ENCODE measurements at regions not wholly inside any gene's neighbourhood (a gene's known extent, or its start where the extent isn't known, plus 50 kb on each side); places are given as distances from the start of the nearest gene placed in this dataset.

- no peak for TF ChIP-seq FOXM1 (IDR thresholded peaks at IDR 0.05; ENCODE audit: borderline replicate concordance)
- TF ChIP-seq ARNT (IDR thresholded peaks at IDR 0.05) = no peak
- TF ChIP-seq HDGF (IDR thresholded peaks at IDR 0.05; ENCODE audit: borderline replicate concordance) = no peak
- TF ChIP-seq CTBP1 (IDR thresholded peaks at IDR 0.05; ENCODE audit: borderline replicate concordance) = no peak
- no peak for TF ChIP-seq NFRKB (IDR thresholded peaks at IDR 0.05)
- TF ChIP-seq PKNOX1 (IDR thresholded peaks at IDR 0.05) = no peak
- TF ChIP-seq TARDBP (IDR thresholded peaks at IDR 0.05) = no peak
- no peak for TF ChIP-seq L3MBTL2 (conservative IDR thresholded peaks at IDR 0.05)
- CTCF ChIA-PET = no interaction called here
- no peak for DNase-seq (ENCODE audit: extremely low spot score)
- POLR2A ChIA-PET = no interaction called here
These were observed 200.1 kb upstream of the MEOX2 start for GRCh38 chr7:15886626-15887025.

- ChIA-PET CTCF (no interaction called here), POLR2A (no interaction called here)
- TF ChIP-seq L3MBTL2 (conservative IDR thresholded peaks at IDR 0.05) = no peak
- TF ChIP-seq CTBP1 (IDR thresholded peaks at IDR 0.05; ENCODE audit: borderline replicate concordance) = no peak
- no peak for TF ChIP-seq SUZ12 (IDR thresholded peaks at IDR 0.05)
- TF ChIP-seq PKNOX1 (IDR thresholded peaks at IDR 0.05) = no peak
- TF ChIP-seq HDGF (IDR thresholded peaks at IDR 0.05; ENCODE audit: borderline replicate concordance) = no peak
- no peak for TF ChIP-seq TARDBP (IDR thresholded peaks at IDR 0.05)
- TF ChIP-seq LEF1 (IDR thresholded peaks at IDR 0.05; ENCODE audit: borderline replicate concordance) = no peak
- TF ChIP-seq ARNT (IDR thresholded peaks at IDR 0.05) = no peak
- no peak for TF ChIP-seq FOXK2 (IDR thresholded peaks at IDR 0.05)
- no peak for TF ChIP-seq ZNF384 (IDR thresholded peaks at IDR 0.05)
- TF ChIP-seq FOXA1 (IDR thresholded peaks at IDR 0.05) = no peak
- no peak for TF ChIP-seq BHLHE40 (IDR thresholded peaks at IDR 0.05; ENCODE audit: borderline replicate concordance)
- DNase-seq (ENCODE audit: extremely low spot score) = no peak
These were observed 199.2 kb upstream of the MEOX2 start for GRCh38 chr7:15885678-15886077.

GRCh38 chr7:15874774-15875173 lies 188.3 kb upstream of the MEOX2 start:
- TF ChIP-seq SP1 (IDR thresholded peaks at IDR 0.05) = no peak
- no peak for TF ChIP-seq FOXA1 (IDR thresholded peaks at IDR 0.05)
- no peak for TF ChIP-seq TARDBP (IDR thresholded peaks at IDR 0.05)
- no peak for TF ChIP-seq NFRKB (IDR thresholded peaks at IDR 0.05)
- TF ChIP-seq BHLHE40 (IDR thresholded peaks at IDR 0.05; ENCODE audit: borderline replicate concordance) = no peak
- no peak for TF ChIP-seq SUZ12 (IDR thresholded peaks at IDR 0.05)
- TF ChIP-seq CTBP1 (IDR thresholded peaks at IDR 0.05; ENCODE audit: borderline replicate concordance) = no peak
- no peak for TF ChIP-seq L3MBTL2 (conservative IDR thresholded peaks at IDR 0.05)
- no peak for TF ChIP-seq PKNOX1 (IDR thresholded peaks at IDR 0.05)
- no peak for TF ChIP-seq ZNF384 (IDR thresholded peaks at IDR 0.05)
- CTCF ChIA-PET = no interaction called here
- DNase-seq (ENCODE audit: extremely low spot score) = no peak
- POLR2A ChIA-PET = no interaction called here

- ChIA-PET POLR2A (no interaction called here), CTCF (interaction anchor here (0.7 kb wide), 1 partner anchor 884 kb away, joined by 3 read pairs; no protein-coding TSS in a partner anchor)
- no peak for TF ChIP-seq NFRKB (IDR thresholded peaks at IDR 0.05)
- no peak for DNase-seq (ENCODE audit: extremely low spot score)
These were observed 183.9 kb upstream of the MEOX2 start for GRCh38 chr7:15870347-15870746.

GRCh38 chr7:15867441-15867840 lies 181.0 kb upstream of the MEOX2 start:
- DNase-seq (ENCODE audit: extremely low spot score) = no peak
- no peak for TF ChIP-seq FOXA1 (IDR thresholded peaks at IDR 0.05)
- ChIA-PET CTCF (no interaction called here), POLR2A (no interaction called here)

GRCh38 chr7:15866753-15867152 lies 180.3 kb upstream of the MEOX2 start:
- DNase-seq (ENCODE audit: extremely low spot score) = no peak
- POLR2A ChIA-PET = no interaction called here
- CTCF ChIA-PET = no interaction called here
- no peak for TF ChIP-seq L3MBTL2 (conservative IDR thresholded peaks at IDR 0.05)
- TF ChIP-seq ARNT (IDR thresholded peaks at IDR 0.05) = no peak

GRCh38 chr7:15864626-15864991 lies 178.1 kb upstream of the MEOX2 start:
- no peak for DNase-seq (ENCODE audit: extremely low spot score)
- POLR2A ChIA-PET = no interaction called here
- TF ChIP-seq ELF4 (IDR thresholded peaks at IDR 0.05) (no peak), FOXM1 (IDR thresholded peaks at IDR 0.05; ENCODE audit: borderline replicate concordance) (no peak), SP1 (IDR thresholded peaks at IDR 0.05) (no peak), HDGF (IDR thresholded peaks at IDR 0.05; ENCODE audit: borderline replicate concordance) (no peak), ZNF384 (IDR thresholded peaks at IDR 0.05) (no peak)
- CTCF ChIA-PET = no interaction called here

GRCh38 chr7:15863951-15864625 lies 177.6 kb upstream of the MEOX2 start:
- TF ChIP-seq ELF4 (IDR thresholded peaks at IDR 0.05) (no peak), FOXM1 (IDR thresholded peaks at IDR 0.05; ENCODE audit: borderline replicate concordance) (no peak), LEF1 (IDR thresholded peaks at IDR 0.05; ENCODE audit: borderline replicate concordance) (no peak), PKNOX1 (IDR thresholded peaks at IDR 0.05) (no peak), CTBP1 (IDR thresholded peaks at IDR 0.05; ENCODE audit: borderline replicate concordance) (no peak), FOXK2 (IDR thresholded peaks at IDR 0.05) (no peak), SUZ12 (IDR thresholded peaks at IDR 0.05) (no peak), ARNT (IDR thresholded peaks at IDR 0.05) (no peak), NFRKB (IDR thresholded peaks at IDR 0.05) (no peak)
- ChIA-PET CTCF (no interaction called here), POLR2A (no interaction called here)
- no peak for DNase-seq (ENCODE audit: extremely low spot score)
